KMS-11 (cell line): ENCODE measurements at regions not wholly inside any gene's neighbourhood (a gene's known extent, or its start where the extent isn't known, plus 50 kb on each side); places are given as distances from the start of the nearest gene placed in this dataset.
"Not testable (repeated sequence)": the region's sequence is repeated elsewhere in the genome, so short reads cannot be mapped to it uniquely, and the experiment has no call there.

ENCODE experiments used
- H2AFZ ChIP-seq: fragments of 200-600 bp; sonication (generic); 2 replicates; pipeline ENCODE4 v1.6.1; 2016; ENCODE audit warnings: antibody characterized with exemption, mixed run types, low read depth
- H3K27ac ChIP-seq: fragments of 200-600 bp; sonication (generic); 2 replicates; pipeline ENCODE4 v1.6.1; 2016; ENCODE audit warnings: mild to moderate bottlenecking, mixed run types
- H3K27me3 ChIP-seq: fragments of 200-600 bp; sonication (generic); 2 replicates; pipeline ENCODE4 v1.6.1; 2017; ENCODE audit warnings: mild to moderate bottlenecking, low read depth, mixed run types, moderate library complexity; ENCODE audit not compliant: insufficient read depth
- H3K36me3 ChIP-seq: fragments of 200-600 bp; sonication (generic); 2 replicates; pipeline ENCODE4 v1.6.1; 2017; ENCODE audit warnings: mild to moderate bottlenecking, mixed run types; ENCODE audit not compliant: insufficient read depth
- H3K4me1 ChIP-seq: fragments of 200-600 bp; sonication (generic); 2 replicates; pipeline ENCODE4 v1.6.1; 2016; ENCODE audit warnings: mild to moderate bottlenecking, low read depth, mixed run types; ENCODE audit not compliant: poor library complexity, severe bottlenecking
- H3K4me2 ChIP-seq: fragments of 200-600 bp; sonication (generic); 2 replicates; pipeline ENCODE4 v1.7.0; 2016; ENCODE audit warnings: mild to moderate bottlenecking, mixed run types
- H3K4me3 ChIP-seq: fragments of 200-600 bp; sonication (generic); IDR thresholded peaks from 2 replicates; pipeline ENCODE4 v1.6.1; 2017; ENCODE audit warnings: low read depth, low read length, mixed read lengths; ENCODE audit not compliant: insufficient read depth
- H3K79me2 ChIP-seq: fragments of 200-600 bp; sonication (generic); 2 replicates; pipeline ENCODE4 v1.6.1; 2016; ENCODE audit warnings: low read depth, mixed run types; ENCODE audit not compliant: insufficient read depth
- H3K9ac ChIP-seq: fragments of 200-600 bp; sonication (generic); 2 replicates; pipeline ENCODE4 v1.6.1; 2016; ENCODE audit warnings: mild to moderate bottlenecking, mixed run types
- H4K20me1 ChIP-seq: fragments of 200-600 bp; sonication (generic); 2 replicates; pipeline ENCODE4 v1.6.1; 2016; ENCODE audit warnings: mild to moderate bottlenecking, mixed run types; ENCODE audit not compliant: insufficient read depth
- CTCF ChIP-seq: fragments of 200-600 bp; sonication (generic); conservative IDR thresholded peaks from 2 replicates; pipeline ENCODE4 v1.6.1; 2017; ENCODE audit warnings: low read depth, mild to moderate bottlenecking, antibody characterized with exemption, low read length, moderate library complexity, mixed read lengths

- Histone ChIP-seq H3K4me2 (no peak overlapping the region; the same call in 1 of the 2 replicates), H3K27me3 (no peaks in the 10 kb centered on the region), H3K4me1 (peaks cover 8% of the 10 kb centered on the region), H3K4me3 (no peak overlapping the region), H2AFZ (no peak overlapping the region), H3K79me2 (no peaks in the 10 kb centered on the region), H3K36me3 (no peaks in the 10 kb centered on the region), H4K20me1 (no peaks in the 10 kb centered on the region), H3K27ac (no peak overlapping the region), H3K9ac (no peak overlapping the region)
- TF ChIP-seq CTCF: no peak
Measured at GRCh38 chr1:191065346-191065745, 587.7 kb upstream of the BRINP3 start.

DNA sequence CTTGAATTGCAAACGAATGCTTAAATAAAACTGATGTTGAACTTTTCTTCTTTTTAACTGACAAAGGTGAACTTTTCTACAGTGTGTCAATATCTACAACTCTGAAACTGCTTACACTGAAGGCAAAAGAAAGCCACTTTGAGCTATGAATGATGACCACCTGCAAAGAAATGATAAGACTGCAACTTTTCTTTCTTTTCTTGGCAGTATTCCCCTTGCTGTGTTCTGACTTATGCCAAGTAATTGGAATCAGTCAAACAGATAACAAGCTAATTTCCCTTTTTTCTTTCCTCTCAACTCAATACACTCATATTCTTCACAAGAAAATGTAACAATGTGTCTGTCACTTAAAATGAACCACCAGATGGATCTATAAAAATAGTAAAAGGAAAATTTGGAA is 588.1 kb upstream of the BRINP3 start:
- H3K27ac ChIP-seq: no peak overlapping the region
- TF ChIP-seq CTCF: no peak
- no peak overlapping the region for H3K4me3 ChIP-seq
- no peaks in the 10 kb centered on the region for H4K20me1 ChIP-seq
- no peaks in the 10 kb centered on the region for H3K79me2 ChIP-seq
- H2AFZ ChIP-seq: no peak overlapping the region
- no peak overlapping the region for H3K9ac ChIP-seq
- H3K4me1 ChIP-seq: peaks cover 8% of the 10 kb centered on the region
- H3K4me2 ChIP-seq: no peak overlapping the region; the same call in 1 of the 2 replicates
- no peaks in the 10 kb centered on the region for H3K27me3 ChIP-seq
- H3K36me3 ChIP-seq: no peaks in the 10 kb centered on the region

DNA sequence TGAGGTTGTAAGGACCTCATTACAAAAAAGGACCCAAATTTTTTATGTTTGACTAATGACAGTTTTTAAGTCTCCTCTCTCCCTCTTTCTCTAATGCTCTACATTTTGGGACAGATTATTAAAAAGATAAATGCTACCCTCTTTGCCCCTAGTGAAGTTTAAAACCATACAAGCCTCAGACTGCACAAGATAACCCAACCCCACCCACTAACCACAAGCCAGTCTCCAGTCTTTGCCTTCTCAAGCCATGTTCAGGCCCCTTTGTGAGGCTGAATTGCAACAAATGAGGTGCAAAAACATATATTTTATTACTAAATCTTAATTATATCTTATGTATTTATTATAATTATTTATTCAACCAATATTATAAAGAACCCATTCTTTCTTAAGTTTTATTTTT is 597.2 kb upstream of the BRINP3 start:
- Histone ChIP-seq H3K27me3 (no peaks in the 10 kb centered on the region), H3K4me1 (no peaks in the 10 kb centered on the region), H3K27ac (no peak overlapping the region), H4K20me1 (no peaks in the 10 kb centered on the region), H3K9ac (no peak overlapping the region), H3K4me2 (no peak overlapping the region), H3K79me2 (no peaks in the 10 kb centered on the region), H3K4me3 (no peak overlapping the region), H3K36me3 (no peaks in the 10 kb centered on the region), H2AFZ (no peak overlapping the region)
- TF ChIP-seq CTCF: no peak

GRCh38 chr1:191083090-191083489 is 605.4 kb upstream of the BRINP3 start:
- not testable (repeated sequence) for H3K4me3 ChIP-seq, H3K4me2 ChIP-seq, H3K4me1 ChIP-seq, H2AFZ ChIP-seq, H3K9ac ChIP-seq, H3K79me2 ChIP-seq, H4K20me1 ChIP-seq, H3K27ac ChIP-seq, H3K27me3 ChIP-seq, H3K36me3 ChIP-seq

DNA sequence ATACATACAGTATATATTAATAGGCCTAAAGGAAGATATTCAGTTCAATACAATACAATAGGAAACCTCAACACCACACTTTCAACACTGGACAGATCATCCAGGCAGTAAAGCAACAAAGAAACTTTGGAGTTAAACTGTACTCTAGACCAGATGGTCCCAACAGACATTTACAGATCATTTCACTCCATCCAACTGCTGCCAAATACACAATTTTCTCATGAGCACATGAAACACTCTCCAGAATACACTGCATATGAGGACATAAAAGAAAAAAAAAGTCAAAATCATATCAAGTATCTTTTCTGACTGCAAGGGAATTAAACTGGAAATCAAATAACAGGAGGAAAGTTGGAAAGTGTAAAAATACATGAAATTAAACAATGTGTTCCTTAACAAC is 607.5 kb upstream of the BRINP3 start:
- no peak overlapping the region for H2AFZ ChIP-seq
- H3K4me3 ChIP-seq: no peak overlapping the region
- H4K20me1 ChIP-seq: no peaks in the 10 kb centered on the region
- no peaks in the 10 kb centered on the region for H3K27me3 ChIP-seq
- no peaks in the 10 kb centered on the region for H3K79me2 ChIP-seq
- H3K4me2 ChIP-seq: no peak overlapping the region
- H3K4me1 ChIP-seq: no peaks in the 10 kb centered on the region
- no peak for TF ChIP-seq CTCF
- H3K9ac ChIP-seq: no peak overlapping the region
- H3K27ac ChIP-seq: no peak overlapping the region
- no peaks in the 10 kb centered on the region for H3K36me3 ChIP-seq
